ENCODE measurements at regions not wholly inside any gene's neighbourhood (a gene's known extent, or its start where the extent isn't known, plus 50 kb on each side); places are given as distances from the start of the nearest gene placed in this dataset.

DNA sequence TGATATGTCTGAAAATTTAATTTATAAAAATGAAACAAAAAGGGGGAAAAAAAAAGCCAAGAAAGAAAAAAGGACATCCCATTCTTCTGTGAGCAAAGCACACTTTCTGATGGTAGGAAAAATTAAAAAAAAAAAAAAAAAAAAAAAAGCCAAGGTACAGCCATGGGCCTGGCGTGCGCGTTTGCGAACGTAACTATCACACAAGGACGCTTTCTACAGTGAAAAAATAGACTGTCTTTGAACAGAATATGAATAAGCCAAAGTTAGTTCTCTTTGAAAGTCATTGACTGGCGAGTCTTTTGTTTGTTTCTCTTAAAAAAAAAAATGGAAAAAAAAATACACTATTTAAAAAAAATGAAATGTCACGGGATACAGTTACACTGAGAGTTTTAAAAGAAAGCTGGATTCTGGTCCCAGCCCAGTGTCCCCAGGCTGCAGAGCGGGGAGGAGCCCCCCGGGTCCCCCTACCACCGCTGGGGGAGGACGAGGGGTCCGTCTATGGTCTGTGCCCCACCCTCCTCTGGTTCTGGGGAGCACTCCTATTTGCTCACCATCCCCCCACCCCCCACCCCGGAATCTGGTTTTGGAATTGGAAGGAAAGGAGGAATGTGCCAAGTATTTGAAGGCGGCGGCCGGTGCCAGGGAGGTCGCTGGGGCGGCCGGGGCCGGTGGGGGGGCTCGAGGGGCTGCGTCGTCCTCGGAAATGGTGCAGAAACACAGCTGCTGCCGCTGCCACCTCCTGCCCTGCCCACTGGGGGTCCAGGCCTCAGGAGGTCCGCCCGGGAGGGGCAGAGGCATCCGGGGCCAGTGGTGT lies 134.5 kb downstream of the PTPRS start:
- TF ChIP-seq, protein P1, sequence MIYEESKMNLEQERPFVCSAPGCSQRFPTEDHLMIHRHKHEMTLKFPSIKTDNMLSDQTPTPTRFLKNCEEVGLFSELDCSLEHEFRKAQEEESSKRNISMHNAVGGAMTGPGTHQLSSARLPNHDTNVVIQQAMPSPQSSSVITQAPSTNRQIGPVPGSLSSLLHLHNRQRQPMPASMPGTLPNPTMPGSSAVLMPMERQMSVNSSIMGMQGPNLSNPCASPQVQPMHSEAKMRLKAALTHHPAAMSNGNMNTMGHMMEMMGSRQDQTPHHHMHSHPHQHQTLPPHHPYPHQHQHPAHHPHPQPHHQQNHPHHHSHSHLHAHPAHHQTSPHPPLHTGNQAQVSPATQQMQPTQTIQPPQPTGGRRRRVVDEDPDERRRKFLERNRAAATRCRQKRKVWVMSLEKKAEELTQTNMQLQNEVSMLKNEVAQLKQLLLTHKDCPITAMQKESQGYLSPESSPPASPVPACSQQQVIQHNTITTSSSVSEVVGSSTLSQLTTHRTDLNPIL (CRISPR knock-in tag; IDR thresholded peaks at IDR 0.05; ENCODE audit: low read depth): no peak
- TF ChIP-seq ISL1 (CRISPR knock-in tag; IDR thresholded peaks at IDR 0.05): no peak
- TF ChIP-seq ZNF70 (CRISPR knock-in tag; IDR thresholded peaks at IDR 0.05): no peak
- TF ChIP-seq TCF4 (CRISPR knock-in tag; IDR thresholded peaks at IDR 0.05; ENCODE audit: borderline replicate concordance): no peak
- TF ChIP-seq ARNTL (CRISPR knock-in tag; IDR thresholded peaks at IDR 0.05; ENCODE audit: borderline replicate concordance, low read depth): no peak
- TF ChIP-seq, protein P2, sequence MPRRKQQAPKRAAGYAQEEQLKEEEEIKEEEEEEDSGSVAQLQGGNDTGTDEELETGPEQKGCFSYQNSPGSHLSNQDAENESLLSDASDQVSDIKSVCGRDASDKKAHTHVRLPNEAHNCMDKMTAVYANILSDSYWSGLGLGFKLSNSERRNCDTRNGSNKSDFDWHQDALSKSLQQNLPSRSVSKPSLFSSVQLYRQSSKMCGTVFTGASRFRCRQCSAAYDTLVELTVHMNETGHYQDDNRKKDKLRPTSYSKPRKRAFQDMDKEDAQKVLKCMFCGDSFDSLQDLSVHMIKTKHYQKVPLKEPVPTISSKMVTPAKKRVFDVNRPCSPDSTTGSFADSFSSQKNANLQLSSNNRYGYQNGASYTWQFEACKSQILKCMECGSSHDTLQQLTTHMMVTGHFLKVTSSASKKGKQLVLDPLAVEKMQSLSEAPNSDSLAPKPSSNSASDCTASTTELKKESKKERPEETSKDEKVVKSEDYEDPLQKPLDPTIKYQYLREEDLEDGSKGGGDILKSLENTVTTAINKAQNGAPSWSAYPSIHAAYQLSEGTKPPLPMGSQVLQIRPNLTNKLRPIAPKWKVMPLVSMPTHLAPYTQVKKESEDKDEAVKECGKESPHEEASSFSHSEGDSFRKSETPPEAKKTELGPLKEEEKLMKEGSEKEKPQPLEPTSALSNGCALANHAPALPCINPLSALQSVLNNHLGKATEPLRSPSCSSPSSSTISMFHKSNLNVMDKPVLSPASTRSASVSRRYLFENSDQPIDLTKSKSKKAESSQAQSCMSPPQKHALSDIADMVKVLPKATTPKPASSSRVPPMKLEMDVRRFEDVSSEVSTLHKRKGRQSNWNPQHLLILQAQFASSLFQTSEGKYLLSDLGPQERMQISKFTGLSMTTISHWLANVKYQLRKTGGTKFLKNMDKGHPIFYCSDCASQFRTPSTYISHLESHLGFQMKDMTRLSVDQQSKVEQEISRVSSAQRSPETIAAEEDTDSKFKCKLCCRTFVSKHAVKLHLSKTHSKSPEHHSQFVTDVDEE (CRISPR knock-in tag; IDR thresholded peaks at IDR 0.05): no peak
- TF ChIP-seq GLIS3 (CRISPR knock-in tag; IDR thresholded peaks at IDR 0.05): no peak
- TF ChIP-seq PPARA (CRISPR knock-in tag; IDR thresholded peaks at IDR 0.05; ENCODE audit: borderline replicate concordance): no peak
- no peak for TF ChIP-seq TOX (CRISPR knock-in tag; IDR thresholded peaks at IDR 0.05; ENCODE audit: borderline replicate concordance)
- TF ChIP-seq CSDC2 (CRISPR knock-in tag; IDR thresholded peaks at IDR 0.05): no peak
- no peak for TF ChIP-seq BACH2 (CRISPR knock-in tag; IDR thresholded peaks at IDR 0.05; ENCODE audit: borderline replicate concordance)
- TF ChIP-seq ZFP30 (CRISPR knock-in tag; IDR thresholded peaks at IDR 0.05): no peak
- TF ChIP-seq, protein P3, sequence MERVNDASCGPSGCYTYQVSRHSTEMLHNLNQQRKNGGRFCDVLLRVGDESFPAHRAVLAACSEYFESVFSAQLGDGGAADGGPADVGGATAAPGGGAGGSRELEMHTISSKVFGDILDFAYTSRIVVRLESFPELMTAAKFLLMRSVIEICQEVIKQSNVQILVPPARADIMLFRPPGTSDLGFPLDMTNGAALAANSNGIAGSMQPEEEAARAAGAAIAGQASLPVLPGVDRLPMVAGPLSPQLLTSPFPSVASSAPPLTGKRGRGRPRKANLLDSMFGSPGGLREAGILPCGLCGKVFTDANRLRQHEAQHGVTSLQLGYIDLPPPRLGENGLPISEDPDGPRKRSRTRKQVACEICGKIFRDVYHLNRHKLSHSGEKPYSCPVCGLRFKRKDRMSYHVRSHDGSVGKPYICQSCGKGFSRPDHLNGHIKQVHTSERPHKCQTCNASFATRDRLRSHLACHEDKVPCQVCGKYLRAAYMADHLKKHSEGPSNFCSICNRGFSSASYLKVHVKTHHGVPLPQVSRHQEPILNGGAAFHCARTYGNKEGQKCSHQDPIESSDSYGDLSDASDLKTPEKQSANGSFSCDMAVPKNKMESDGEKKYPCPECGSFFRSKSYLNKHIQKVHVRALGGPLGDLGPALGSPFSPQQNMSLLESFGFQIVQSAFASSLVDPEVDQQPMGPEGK (CRISPR knock-in tag; IDR thresholded peaks at IDR 0.05; ENCODE audit: borderline replicate concordance): no peak
- ATAC-seq: no peak

DNA sequence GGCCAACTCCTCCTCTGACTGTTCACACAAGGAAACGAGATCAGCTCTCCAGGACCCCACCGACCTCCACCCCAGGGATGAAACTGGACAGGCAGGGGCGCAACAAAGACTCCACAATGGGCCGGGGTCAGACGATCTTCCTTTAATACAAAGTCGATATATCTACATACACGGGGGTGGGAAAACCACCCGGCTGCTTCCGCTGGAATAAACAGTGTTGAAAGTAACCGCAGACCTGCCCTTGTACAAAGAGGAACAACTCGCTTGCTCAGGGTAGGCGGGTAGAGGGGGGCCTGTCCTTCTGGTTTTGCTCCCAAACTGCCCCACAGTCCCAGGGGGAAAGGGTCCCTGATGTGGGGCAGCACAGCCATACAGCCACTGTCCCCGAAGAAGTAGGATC lies 135.2 kb downstream of the PTPRS start:
- TF ChIP-seq ARNTL (CRISPR knock-in tag; IDR thresholded peaks at IDR 0.05; ENCODE audit: borderline replicate concordance, low read depth) (no peak), TOX (CRISPR knock-in tag; IDR thresholded peaks at IDR 0.05; ENCODE audit: borderline replicate concordance) (no peak), TCF4 (CRISPR knock-in tag; IDR thresholded peaks at IDR 0.05; ENCODE audit: borderline replicate concordance) (no peak), OSR1 (CRISPR knock-in tag; IDR thresholded peaks at IDR 0.05) (no peak), ZNF8 (CRISPR knock-in tag; IDR thresholded peaks at IDR 0.05) (no peak), PPARA (CRISPR knock-in tag; IDR thresholded peaks at IDR 0.05; ENCODE audit: borderline replicate concordance) (no peak), CSDC2 (CRISPR knock-in tag; IDR thresholded peaks at IDR 0.05) (no peak), RARB (CRISPR knock-in tag; IDR thresholded peaks at IDR 0.05) (no peak), ESRRG (CRISPR knock-in tag; IDR thresholded peaks at IDR 0.05) (no peak), ZC3H10 (CRISPR knock-in tag; IDR thresholded peaks at IDR 0.05) (no peak), ISL1 (CRISPR knock-in tag; IDR thresholded peaks at IDR 0.05) (no peak), ZNF565 (CRISPR knock-in tag; conservative IDR thresholded peaks at IDR 0.05; ENCODE audit: low read depth) (no peak), ZNF70 (CRISPR knock-in tag; IDR thresholded peaks at IDR 0.05) (no peak)
- TF ChIP-seq, protein P2 (CRISPR knock-in tag; IDR thresholded peaks at IDR 0.05): no peak
- TF ChIP-seq, protein P4, sequence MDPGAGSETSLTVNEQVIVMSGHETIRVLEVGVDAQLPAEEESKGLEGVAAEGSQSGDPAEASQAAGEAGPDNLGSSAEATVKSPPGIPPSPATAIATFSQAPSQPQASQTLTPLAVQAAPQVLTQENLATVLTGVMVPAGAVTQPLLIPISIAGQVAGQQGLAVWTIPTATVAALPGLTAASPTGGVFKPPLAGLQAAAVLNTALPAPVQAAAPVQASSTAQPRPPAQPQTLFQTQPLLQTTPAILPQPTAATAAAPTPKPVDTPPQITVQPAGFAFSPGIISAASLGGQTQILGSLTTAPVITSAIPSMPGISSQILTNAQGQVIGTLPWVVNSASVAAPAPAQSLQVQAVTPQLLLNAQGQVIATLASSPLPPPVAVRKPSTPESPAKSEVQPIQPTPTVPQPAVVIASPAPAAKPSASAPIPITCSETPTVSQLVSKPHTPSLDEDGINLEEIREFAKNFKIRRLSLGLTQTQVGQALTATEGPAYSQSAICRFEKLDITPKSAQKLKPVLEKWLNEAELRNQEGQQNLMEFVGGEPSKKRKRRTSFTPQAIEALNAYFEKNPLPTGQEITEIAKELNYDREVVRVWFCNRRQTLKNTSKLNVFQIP (CRISPR knock-in tag; IDR thresholded peaks at IDR 0.05; ENCODE audit: borderline replicate concordance, low read depth): no peak
- TF ChIP-seq, protein P3 (CRISPR knock-in tag; IDR thresholded peaks at IDR 0.05; ENCODE audit: borderline replicate concordance): no peak
- TF ChIP-seq, protein P1 (CRISPR knock-in tag; IDR thresholded peaks at IDR 0.05; ENCODE audit: low read depth): no peak
- no peak for ATAC-seq
